HG02571 (cell line): ENCODE measurements at regions not wholly inside any gene's neighbourhood (a gene's known extent, or its start where the extent isn't known, plus 50 kb on each side); places are given as distances from the start of the nearest gene placed in this dataset.
"Not testable (repeated sequence)": the region's sequence is repeated elsewhere in the genome, so short reads cannot be mapped to it uniquely, and the experiment has no call there.

Experiments used
- ATAC-seq: cut with Tn5 transposase; IDR thresholded peaks from one replicate; pipeline ENCODE4 v1.9.1; 2021; ENCODE audit warnings: mild to moderate bottlenecking, moderate library complexity; ENCODE audit not compliant: unreplicated experiment

- ATAC-seq = no peak
Measured at GRCh38 chr2:47653902-47654789, 83.4 kb upstream of the KCNK12 start.

GRCh38 chr2:47653036-47653435, 82.3 kb upstream of the KCNK12 start:
- no peak for ATAC-seq

- no peak for ATAC-seq
Measured at GRCh38 chr2:47652061-47652690, 81.4 kb upstream of the KCNK12 start.

- no peak for ATAC-seq
Measured at GRCh38 chr2:47651296-47651695, 80.5 kb upstream of the KCNK12 start.

- no peak for ATAC-seq
Measured at GRCh38 chr2:47650001-47650535, 79.3 kb upstream of the KCNK12 start.

GRCh38 chr2:47645246-47645645, 74.5 kb upstream of the KCNK12 start:
- no peak for ATAC-seq

GRCh38 chr2:47644351-47644750, 73.6 kb upstream of the KCNK12 start:
- ATAC-seq = no peak

- no peak for ATAC-seq
Measured at GRCh38 chr2:47641366-47641765, 70.6 kb upstream of the KCNK12 start.

GRCh38 chr2:47640356-47640755, 69.6 kb upstream of the KCNK12 start:
- no peak for ATAC-seq

- ATAC-seq = no peak
Measured at GRCh38 chr2:47639467-47639866, 68.7 kb upstream of the KCNK12 start.

- ATAC-seq = no peak
Measured at GRCh38 chr2:47638430-47638829, 67.6 kb upstream of the KCNK12 start.

GRCh38 chr2:47636596-47637264, 65.9 kb upstream of the KCNK12 start:
- ATAC-seq = no peak

- ATAC-seq = no peak
Measured at GRCh38 chr2:47636176-47636575, 65.4 kb upstream of the KCNK12 start.

GRCh38 chr2:47632754-47633153, 62.0 kb upstream of the KCNK12 start:
- no peak for ATAC-seq

GRCh38 chr2:47631792-47632398, 61.1 kb upstream of the KCNK12 start:
- ATAC-seq = no peak

- ATAC-seq = no peak
Measured at GRCh38 chr2:47631306-47631705, 60.5 kb upstream of the KCNK12 start.

GRCh38 chr2:47629501-47630460, 59.0 kb upstream of the KCNK12 start:
- no peak for ATAC-seq

GRCh38 chr2:47628904-47629303, 58.1 kb upstream of the KCNK12 start:
- ATAC-seq = no peak

GRCh38 chr2:47626664-47627063, 55.9 kb upstream of the KCNK12 start:
- ATAC-seq = no peak

- not testable (repeated sequence) for ATAC-seq
Measured at GRCh38 chr2:47623140-47623539, 52.4 kb upstream of the KCNK12 start.
